ENCODE measurements at regions not wholly inside any gene's neighbourhood (a gene's known extent, or its start where the extent isn't known, plus 50 kb on each side); places are given as distances from the start of the nearest gene placed in this dataset.

- Histone ChIP-seq H3K36me3 (no peaks in the 10 kb centered on the region), H3K27me3 (no peaks in the 10 kb centered on the region), H3K27ac (no peak overlapping the region), H3K9me3 (no peaks in the 10 kb centered on the region), H3K4me3 (no peak overlapping the region), H3K4me1 (no peaks in the 10 kb centered on the region)
- no peak for TF ChIP-seq CTCF (IDR thresholded peaks at IDR 0.05)
- no peak for DNase-seq
- intact Hi-C loops (cut with DNase I; ENCODE audit: low total_unique reads): no loop called here
These were observed 121.3 kb downstream of the ALDH8A1 start for GRCh38 chr6:134828641-134829040.

GRCh38 chr6:134826889-134827737, 122.8 kb downstream of the ALDH8A1 start:
- H3K4me1 ChIP-seq: no peaks in the 10 kb centered on the region
- peak; percentile 80 to 82 for DNase-seq
- TF ChIP-seq POLR2A (IDR thresholded peaks at IDR 0.05): no peak
- no peak for TF ChIP-seq CTCF (IDR thresholded peaks at IDR 0.05)
- no peaks in the 10 kb centered on the region for H3K9me3 ChIP-seq
- peak overlapping the region; percentile 26 to 35 for H3K27ac ChIP-seq
- intact Hi-C loops (cut with DNase I; ENCODE audit: low total_unique reads): no loop called here
- H3K36me3 ChIP-seq: no peaks in the 10 kb centered on the region
- no peak overlapping the region for H3K4me3 ChIP-seq
- H3K27me3 ChIP-seq: no peaks in the 10 kb centered on the region

GRCh38 chr6:134823710-134824034, 126.2 kb downstream of the ALDH8A1 start:
- Histone ChIP-seq H3K4me3 (no peak overlapping the region), H3K4me1 (no peaks in the 10 kb centered on the region), H3K27ac (no peak overlapping the region), H3K27me3 (no peaks in the 10 kb centered on the region), H3K36me3 (no peaks in the 10 kb centered on the region), H3K9me3 (no peaks in the 10 kb centered on the region)
- TF ChIP-seq POLR2A (IDR thresholded peaks at IDR 0.05) (no peak), CTCF (IDR thresholded peaks at IDR 0.05) (no peak)
- no peak for DNase-seq
- intact Hi-C loops (cut with DNase I; ENCODE audit: low total_unique reads): no loop called here

- H3K9me3 ChIP-seq: no peaks in the 10 kb centered on the region
- H3K36me3 ChIP-seq: no peaks in the 10 kb centered on the region
- H3K4me1 ChIP-seq: no peaks in the 10 kb centered on the region
- H3K27ac ChIP-seq: peak overlapping the region in 1 of 2 donors; percentile 1
- intact Hi-C loops (cut with DNase I; ENCODE audit: low total_unique reads): no loop called here
- DNase-seq: peak; percentile 17 to 22
- no peaks in the 10 kb centered on the region for H3K27me3 ChIP-seq
- TF ChIP-seq CTCF (IDR thresholded peaks at IDR 0.05) (peak; percentile 70 to 87 (median 76)), POLR2A (IDR thresholded peaks at IDR 0.05) (no peak)
- H3K4me3 ChIP-seq: no peak overlapping the region
These were observed 126.8 kb downstream of the ALDH8A1 start for GRCh38 chr6:134822920-134823709.

Measured in uterus (tissue), 3 donors.